ENCODE measurements at regions not wholly inside any gene's neighbourhood (a gene's known extent, or its start where the extent isn't known, plus 50 kb on each side); places are given as distances from the start of the nearest gene placed in this dataset.

GRCh38 chr11:44397586-44398178 lies 87.7 kb upstream of the ALX4 start:
- peaks cover 4 to 9% of the 10 kb centered on the region in 2 donors for H3K9me3 ChIP-seq
- H3K27ac ChIP-seq: no peak overlapping the region
- DNase-seq (ENCODE audit: low spot score in 2 of 2): no peak
- H3K4me3 ChIP-seq: no peak overlapping the region
- no peaks in the 10 kb centered on the region for H3K4me1 ChIP-seq
- no peaks in the 10 kb centered on the region for H3K27me3 ChIP-seq
- TF ChIP-seq POLR2AphosphoS5 (IDR thresholded peaks at IDR 0.05) (no peak), POLR2A (IDR thresholded peaks at IDR 0.05) (no peak)
- H3K36me3 ChIP-seq: no peaks in the 10 kb centered on the region
- intact Hi-C loops (cut with DNase I; ENCODE audit: low total_unique reads): no loop called here

GRCh38 chr11:44398266-44399030 lies 88.5 kb upstream of the ALX4 start:
- no peaks in the 10 kb centered on the region for H3K27me3 ChIP-seq
- no peak overlapping the region for H3K27ac ChIP-seq
- intact Hi-C loops (cut with DNase I; ENCODE audit: low total_unique reads): no loop called here
- no peak overlapping the region for H3K4me3 ChIP-seq
- H3K4me1 ChIP-seq: no peaks in the 10 kb centered on the region
- H3K9me3 ChIP-seq: peaks cover 4 to 9% of the 10 kb centered on the region in 2 donors
- no peak for DNase-seq (ENCODE audit: low spot score in 2 of 2)
- TF ChIP-seq POLR2AphosphoS5 (IDR thresholded peaks at IDR 0.05): no peak
- TF ChIP-seq CTCF (IDR thresholded peaks at IDR 0.05): no peak
- no peak for TF ChIP-seq POLR2A (IDR thresholded peaks at IDR 0.05)
- H3K36me3 ChIP-seq: no peaks in the 10 kb centered on the region

GRCh38 chr11:44399968-44400367 lies 90.0 kb upstream of the ALX4 start:
- H3K27me3 ChIP-seq: no peaks in the 10 kb centered on the region
- H3K36me3 ChIP-seq: no peaks in the 10 kb centered on the region
- no peak for DNase-seq (ENCODE audit: low spot score in 2 of 2)
- H3K9me3 ChIP-seq: peaks cover 2 to 3% of the 10 kb centered on the region in 2 donors
- no peak overlapping the region for H3K4me3 ChIP-seq
- no peak overlapping the region for H3K27ac ChIP-seq
- intact Hi-C loops (cut with DNase I; ENCODE audit: low total_unique reads): no loop called here
- TF ChIP-seq POLR2AphosphoS5 (IDR thresholded peaks at IDR 0.05): no peak
- TF ChIP-seq CTCF (IDR thresholded peaks at IDR 0.05): no peak
- TF ChIP-seq POLR2A (IDR thresholded peaks at IDR 0.05): no peak
- H3K4me1 ChIP-seq: no peaks in the 10 kb centered on the region

- no peaks in the 10 kb centered on the region for H3K4me1 ChIP-seq
- TF ChIP-seq POLR2A (IDR thresholded peaks at IDR 0.05): no peak
- intact Hi-C loops (cut with DNase I; ENCODE audit: low total_unique reads): no loop called here
- H3K27ac ChIP-seq: no peak overlapping the region
- no peaks in the 10 kb centered on the region for H3K27me3 ChIP-seq
- H3K36me3 ChIP-seq: no peaks in the 10 kb centered on the region
- H3K9me3 ChIP-seq: no peaks in the 10 kb centered on the region
- no peak overlapping the region for H3K4me3 ChIP-seq
- DNase-seq (ENCODE audit: low spot score in 2 of 2): no peak
Measured at GRCh38 chr11:44400431-44400830, 90.5 kb upstream of the ALX4 start.

GRCh38 chr11:44402466-44403075 lies 92.6 kb upstream of the ALX4 start:
- TF ChIP-seq POLR2A (IDR thresholded peaks at IDR 0.05) (no peak), POLR2AphosphoS5 (IDR thresholded peaks at IDR 0.05) (no peak), CTCF (IDR thresholded peaks at IDR 0.05) (no peak)
- no peaks in the 10 kb centered on the region for H3K9me3 ChIP-seq
- no peaks in the 10 kb centered on the region for H3K4me1 ChIP-seq
- no peak overlapping the region for H3K27ac ChIP-seq
- H3K27me3 ChIP-seq: no peaks in the 10 kb centered on the region
- no peak overlapping the region for H3K4me3 ChIP-seq
- intact Hi-C loops (cut with DNase I; ENCODE audit: low total_unique reads): no loop called here
- no peaks in the 10 kb centered on the region for H3K36me3 ChIP-seq
- DNase-seq (ENCODE audit: low spot score in 2 of 2): no peak

GRCh38 chr11:44403176-44403575 lies 93.2 kb upstream of the ALX4 start:
- Histone ChIP-seq H3K36me3 (no peaks in the 10 kb centered on the region), H3K4me1 (no peaks in the 10 kb centered on the region), H3K4me3 (no peak overlapping the region), H3K9me3 (no peaks in the 10 kb centered on the region), H3K27ac (no peak overlapping the region), H3K27me3 (no peaks in the 10 kb centered on the region)
- no peak for DNase-seq (ENCODE audit: low spot score in 2 of 2)
- no peak for TF ChIP-seq POLR2A (IDR thresholded peaks at IDR 0.05)
- TF ChIP-seq POLR2AphosphoS5 (IDR thresholded peaks at IDR 0.05): no peak
- TF ChIP-seq CTCF (IDR thresholded peaks at IDR 0.05): no peak
- intact Hi-C loops (cut with DNase I; ENCODE audit: low total_unique reads): no loop called here
